ENCODE measurements at regions not wholly inside any gene's neighbourhood (a gene's known extent, or its start where the extent isn't known, plus 50 kb on each side); places are given as distances from the start of the nearest gene placed in this dataset.

DNA sequence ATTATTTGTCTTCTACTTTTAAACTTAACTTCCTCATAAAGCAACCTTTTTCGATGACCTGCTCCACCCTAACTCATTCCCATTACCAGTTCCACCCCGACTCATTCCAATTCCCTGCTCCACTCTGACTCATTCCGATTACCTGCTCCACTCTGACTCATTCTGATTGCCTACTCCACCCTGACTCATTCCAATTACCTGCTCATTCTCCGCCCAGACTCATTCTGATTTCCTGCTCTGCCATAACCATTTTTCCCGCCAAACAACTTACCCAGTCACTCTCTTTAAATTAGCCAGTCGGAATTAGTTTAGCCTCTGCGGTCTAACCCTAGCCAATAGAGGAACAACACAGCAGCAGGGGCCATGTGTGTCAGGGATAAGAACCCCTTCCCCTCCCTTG, 249.1 kb downstream of the DPY19L2 start:
- no peaks in the 10 kb centered on the region for H3K27me3 ChIP-seq (replicated peaks in 1 of 4; ENCODE audit: control extremely low read depth in 1 of 4, control insufficient read depth in 3 of 4, insufficient read depth in 4 of 4, low read length in 3 of 4)
- H3K4me1 ChIP-seq (ENCODE audit: control insufficient read depth in 2 of 2, insufficient read depth in 2 of 2, low read length in 2 of 2) = no peaks in the 10 kb centered on the region
- H2AFZ ChIP-seq (ENCODE audit: insufficient read depth, low read depth, low read length, poor library complexity, severe bottlenecking) = no peak overlapping the region
- no peak overlapping the region for H3K4me3 Mint-ChIP-seq
- H3K27ac Mint-ChIP-seq = no peak overlapping the region
- no peak for TF ChIP-seq EZH2 (IDR thresholded peaks at IDR 0.05; ENCODE audit: borderline replicate concordance, insufficient read depth, low read depth, low read length, poor library complexity, severe bottlenecking)
- TF ChIP-seq, protein P1, sequence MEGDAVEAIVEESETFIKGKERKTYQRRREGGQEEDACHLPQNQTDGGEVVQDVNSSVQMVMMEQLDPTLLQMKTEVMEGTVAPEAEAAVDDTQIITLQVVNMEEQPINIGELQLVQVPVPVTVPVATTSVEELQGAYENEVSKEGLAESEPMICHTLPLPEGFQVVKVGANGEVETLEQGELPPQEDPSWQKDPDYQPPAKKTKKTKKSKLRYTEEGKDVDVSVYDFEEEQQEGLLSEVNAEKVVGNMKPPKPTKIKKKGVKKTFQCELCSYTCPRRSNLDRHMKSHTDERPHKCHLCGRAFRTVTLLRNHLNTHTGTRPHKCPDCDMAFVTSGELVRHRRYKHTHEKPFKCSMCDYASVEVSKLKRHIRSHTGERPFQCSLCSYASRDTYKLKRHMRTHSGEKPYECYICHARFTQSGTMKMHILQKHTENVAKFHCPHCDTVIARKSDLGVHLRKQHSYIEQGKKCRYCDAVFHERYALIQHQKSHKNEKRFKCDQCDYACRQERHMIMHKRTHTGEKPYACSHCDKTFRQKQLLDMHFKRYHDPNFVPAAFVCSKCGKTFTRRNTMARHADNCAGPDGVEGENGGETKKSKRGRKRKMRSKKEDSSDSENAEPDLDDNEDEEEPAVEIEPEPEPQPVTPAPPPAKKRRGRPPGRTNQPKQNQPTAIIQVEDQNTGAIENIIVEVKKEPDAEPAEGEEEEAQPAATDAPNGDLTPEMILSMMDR (IDR thresholded peaks at IDR 0.05) = no peak
- peaks cover 0 to 6% (median 0%) of the 10 kb centered on the region in 3 donors for H3K9me3 ChIP-seq (ENCODE audit: control extremely low read depth in 1 of 3, control insufficient read depth in 2 of 3, insufficient read depth in 1 of 3, low read length in 2 of 3)
- intact Hi-C loops (cut with micrococcal nuclease) = no loop called here
- ChIA-PET CTCF (interaction anchor here (1.2 to 3.0 kb wide), 5 partner anchors 10 to 838 kb away, joined by 3 to 20 read pairs (median 6); no protein-coding TSS in a partner anchor), POLR2A (no interaction called here)
- no peak overlapping the region for H3K4me2 ChIP-seq (replicated peaks; ENCODE audit: low read depth, low read length, poor library complexity, severe bottlenecking)
- H3K27ac ChIP-seq (ENCODE audit: low read length in 2 of 2) = no peak overlapping the region
- no peak overlapping the region for H3K9ac ChIP-seq (ENCODE audit: low read length)
- no peaks in the 10 kb centered on the region for H4K20me1 ChIP-seq (ENCODE audit: control insufficient read depth, insufficient read depth, low read length, poor library complexity, severe bottlenecking)
- H3K27me3 Mint-ChIP-seq = no peaks in the 10 kb centered on the region
- ATAC-seq (ENCODE audit: low read depth) = no peak
- H3K4me3 ChIP-seq (ENCODE audit: control extremely low read depth in 1 of 5, extremely low read depth in 1 of 5, insufficient read depth in 1 of 5, low read depth in 2 of 5, low read length in 4 of 5) = no peak overlapping the region
- no peaks in the 10 kb centered on the region for H3K36me3 ChIP-seq (replicated peaks in 1 of 2; ENCODE audit: control extremely low read depth in 1 of 2, control insufficient read depth in 1 of 2, extremely low read depth in 1 of 2, insufficient read depth in 2 of 2, low read length in 1 of 2)
- H3K79me2 ChIP-seq (ENCODE audit: control insufficient read depth, insufficient read depth, low read length) = no peaks in the 10 kb centered on the region
- 94% methylated on average over 6 of the region's 7 CpGs for WGBS (ENCODE audit: insufficient coverage)
- H3K4me1 Mint-ChIP-seq = no peaks in the 10 kb centered on the region
- no peak for DNase-seq
- H3K9me3 Mint-ChIP-seq (ENCODE audit: insufficient read depth) = peaks cover 3% of the 10 kb centered on the region

DNA sequence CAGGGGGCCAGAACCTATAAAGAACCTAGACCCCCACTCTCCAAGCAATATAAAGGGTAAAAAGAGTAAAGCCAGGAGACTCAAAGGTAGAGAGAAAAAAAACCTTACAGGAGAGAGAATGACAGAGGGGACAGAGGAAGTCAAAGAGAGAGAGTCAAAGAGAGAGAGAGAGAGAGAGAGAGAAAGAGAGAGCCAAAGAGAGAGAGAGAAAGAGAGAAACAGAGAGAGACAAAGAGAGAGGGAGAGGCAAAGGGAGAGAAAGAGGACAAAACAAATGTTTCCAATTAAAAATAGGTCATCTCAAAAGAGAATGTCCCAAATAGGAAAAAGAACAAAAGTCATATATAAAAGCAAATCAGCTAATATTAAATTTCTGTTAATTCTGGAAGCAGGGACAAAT, 251.5 kb downstream of the DPY19L2 start:
- CTCF ChIA-PET = no interaction called here
- H3K9me3 ChIP-seq (ENCODE audit: control extremely low read depth in 1 of 3, control insufficient read depth in 2 of 3, insufficient read depth in 1 of 3, low read length in 2 of 3) = peaks cover 0 to 6% (median 0%) of the 10 kb centered on the region in 3 donors

More for the DNA sequence above, 251.5 kb downstream of the DPY19L2 start:
- H3K9ac ChIP-seq (ENCODE audit: low read length) = no peak overlapping the region
- DNase-seq (no peak), ATAC-seq (ENCODE audit: low read depth) (no peak)
- no peak overlapping the region for H3K4me3 Mint-ChIP-seq
- H3K4me1 ChIP-seq (ENCODE audit: control insufficient read depth in 2 of 2, insufficient read depth in 2 of 2, low read length in 2 of 2) = no peaks in the 10 kb centered on the region
- no peak overlapping the region for H3K27ac Mint-ChIP-seq
- H3K4me2 ChIP-seq (replicated peaks; ENCODE audit: low read depth, low read length, poor library complexity, severe bottlenecking) = no peak overlapping the region
- TF ChIP-seq, protein P1 (IDR thresholded peaks at IDR 0.05) = no peak
- no peak for TF ChIP-seq EZH2 (IDR thresholded peaks at IDR 0.05; ENCODE audit: borderline replicate concordance, insufficient read depth, low read depth, low read length, poor library complexity, severe bottlenecking)
- no peaks in the 10 kb centered on the region for H3K36me3 ChIP-seq (replicated peaks in 1 of 2; ENCODE audit: control extremely low read depth in 1 of 2, control insufficient read depth in 1 of 2, extremely low read depth in 1 of 2, insufficient read depth in 2 of 2, low read length in 1 of 2)
- H3K4me1 Mint-ChIP-seq = no peaks in the 10 kb centered on the region
- intact Hi-C loops (cut with micrococcal nuclease) = no loop called here
- POLR2A ChIA-PET = no interaction called here
- no peaks in the 10 kb centered on the region for H3K27me3 Mint-ChIP-seq
- no peaks in the 10 kb centered on the region for H3K27me3 ChIP-seq (replicated peaks in 1 of 4; ENCODE audit: control extremely low read depth in 1 of 4, control insufficient read depth in 3 of 4, insufficient read depth in 4 of 4, low read length in 3 of 4)
- H3K79me2 ChIP-seq (ENCODE audit: control insufficient read depth, insufficient read depth, low read length) = no peaks in the 10 kb centered on the region
- no peak overlapping the region for H2AFZ ChIP-seq (ENCODE audit: insufficient read depth, low read depth, low read length, poor library complexity, severe bottlenecking)
- no peak overlapping the region for H3K4me3 ChIP-seq (ENCODE audit: control extremely low read depth in 1 of 5, extremely low read depth in 1 of 5, insufficient read depth in 1 of 5, low read depth in 2 of 5, low read length in 4 of 5)
- peaks cover 3% of the 10 kb centered on the region for H3K9me3 Mint-ChIP-seq (ENCODE audit: insufficient read depth)
- no peak overlapping the region for H3K27ac ChIP-seq (ENCODE audit: low read length in 2 of 2)
- H4K20me1 ChIP-seq (ENCODE audit: control insufficient read depth, insufficient read depth, low read length, poor library complexity, severe bottlenecking) = no peaks in the 10 kb centered on the region

Measured in B cell (primary cell).